Neural cell (in vitro differentiated cells): ENCODE measurements at regions not wholly inside any gene's neighbourhood (a gene's known extent, or its start where the extent isn't known, plus 50 kb on each side); places are given as distances from the start of the nearest gene placed in this dataset.

ENCODE experiments used
- H2AFZ ChIP-seq: fragments of 200-600, 300-800 bp; sonication (generic), shearing (Covaris generic); 2 replicates; pipeline ENCODE4 v1.6.0; 2014; ENCODE audit warnings: low read depth, mild to moderate bottlenecking, antibody characterized with exemption, low read length, moderate library complexity
- H3F3A ChIP-seq: fragments of 200-600 bp; shearing (Covaris generic); 2 replicates; pipeline ENCODE4 v1.6.1; 2016; ENCODE audit warnings: mild to moderate bottlenecking, moderate library complexity, mixed read lengths, antibody characterized with exemption, low read length; ENCODE audit not compliant: insufficient read depth, poor library complexity, severe bottlenecking
- H3K27ac ChIP-seq: fragments of 200-600, 300-800 bp; sonication (generic), shearing (Covaris generic); 2 replicates; pipeline ENCODE4 v1.5.1; 2014; ENCODE audit warnings: mild to moderate bottlenecking, low read length, moderate library complexity
- H3K27me3 ChIP-seq: fragments of 300-800, 200-600 bp; sonication (generic), shearing (Covaris generic); 2 replicates; pipeline ENCODE4 v1.6.0; 2014; ENCODE audit warnings: mild to moderate bottlenecking, low read depth, low read length, moderate library complexity; ENCODE audit not compliant: insufficient read depth
- H3K36me3 ChIP-seq: fragments of 300-800, 200-600 bp; sonication (generic), shearing (Covaris generic); 2 replicates; pipeline ENCODE4 v1.5.1; 2014; ENCODE audit warnings: mild to moderate bottlenecking, antibody characterized with exemption, low read length, moderate library complexity; ENCODE audit not compliant: insufficient read depth
- H3K4me2 ChIP-seq: fragments of 300-800, 200-600 bp; sonication (generic), shearing (Covaris generic); 2 replicates; pipeline ENCODE4 v1.6.0; 2014; ENCODE audit warnings: mild to moderate bottlenecking, low read length
- H3K4me3 ChIP-seq: fragments of 300-800, 200-600 bp; sonication (generic), shearing (Covaris generic); 2 replicates; pipeline ENCODE4 v1.5.1; 2014; ENCODE audit warnings: mild to moderate bottlenecking, low read length, moderate library complexity
- H3K79me2 ChIP-seq: fragments of 200-600 bp; shearing (Covaris generic); replicated peaks from 2 replicates; pipeline ENCODE4 v1.6.0; 2014; ENCODE audit warnings: mild to moderate bottlenecking, low read length, moderate library complexity; ENCODE audit not compliant: insufficient read depth
- H3K9ac ChIP-seq: fragments of 300-800, 200-600 bp; sonication (generic), shearing (Covaris generic); 2 replicates; pipeline ENCODE4 v1.6.1; 2016; ENCODE audit warnings: mild to moderate bottlenecking, low read length, mixed read lengths
- H3K9me2 ChIP-seq: fragments of 200-600 bp; shearing (Covaris generic); 2 replicates; pipeline ENCODE4 v1.6.1; 2016; ENCODE audit warnings: mild to moderate bottlenecking, low read length, mixed read lengths; ENCODE audit not compliant: insufficient read depth
- H3K9me3 ChIP-seq: fragments of 200-600, 300-800 bp; sonication (generic), shearing (Covaris generic); 2 replicates; pipeline ENCODE4 v1.6.1; 2016; ENCODE audit warnings: mild to moderate bottlenecking, mixed run types, low read length, moderate library complexity, mixed read lengths
- H4K20me1 ChIP-seq: fragments of 200-600 bp; shearing (Covaris generic); 2 replicates; pipeline ENCODE4 v1.6.1; 2016; ENCODE audit warnings: mild to moderate bottlenecking, mixed run types; ENCODE audit not compliant: insufficient read depth
- CTCF ChIP-seq: fragments of 450-650 bp; IDR thresholded peaks from 2 replicates; pipeline ENCODE4 v1.5.1; 2014; ENCODE audit warnings: antibody characterized with exemption, mild to moderate bottlenecking, moderate library complexity; ENCODE audit not compliant: poor library complexity, severe bottlenecking
- EP300 ChIP-seq: fragments of 450-650 bp; conservative IDR thresholded peaks from 2 replicates; pipeline ENCODE4 v1.6.1; 2014; ENCODE audit warnings: antibody characterized with exemption, mild to moderate bottlenecking, moderate library complexity; ENCODE audit not compliant: poor library complexity, severe bottlenecking
- EZH2 ChIP-seq: fragments of 200-600, 300-800 bp; shearing (Covaris generic), sonication (generic); IDR thresholded peaks from 2 replicates; pipeline ENCODE4 v1.6.1; 2014; ENCODE audit warnings: antibody characterized with exemption, low read length, borderline replicate concordance, mild to moderate bottlenecking; ENCODE audit not compliant: insufficient read depth, poor library complexity, severe bottlenecking
- MXI1 ChIP-seq: fragments of 450-650 bp; conservative IDR thresholded peaks from 2 replicates; pipeline ENCODE4 v1.6.1; 2014; ENCODE audit warnings: antibody characterized with exemption, mild to moderate bottlenecking; ENCODE audit not compliant: poor library complexity, severe bottlenecking
- POLR2AphosphoS5 ChIP-seq: IDR thresholded peaks from 2 replicates; pipeline ENCODE4 v1.6.1; 2012
- RAD21 ChIP-seq: fragments of 450-650 bp; conservative IDR thresholded peaks from 2 replicates; pipeline ENCODE4 v1.6.1; 2014; ENCODE audit warnings: antibody characterized with exemption, mild to moderate bottlenecking, moderate library complexity
- REST ChIP-seq: IDR thresholded peaks from 2 replicates; pipeline ENCODE4 v1.6.1; 2012; ENCODE audit warnings: borderline replicate concordance
- SMC3 ChIP-seq: fragments of 450-650 bp; conservative IDR thresholded peaks from 2 replicates; pipeline ENCODE4 v1.6.1; 2014; ENCODE audit warnings: antibody characterized with exemption, mild to moderate bottlenecking, moderate library complexity; ENCODE audit not compliant: poor library complexity
- TAF1 ChIP-seq: IDR thresholded peaks from 2 replicates; pipeline ENCODE4 v1.6.1; 2012; ENCODE audit warnings: low read depth

- Histone ChIP-seq H3K27me3 (no peaks in the 10 kb centered on the region), H3K36me3 (no peaks in the 10 kb centered on the region), H4K20me1 (no peaks in the 10 kb centered on the region), H3K9me3 (no peaks in the 10 kb centered on the region), H3K79me2 (no peaks in the 10 kb centered on the region), H3K9me2 (no peaks in the 10 kb centered on the region), H3K4me2 (no peak overlapping the region), H3K9ac (no peak overlapping the region), H2AFZ (no peak overlapping the region), H3K27ac (no peak overlapping the region), H3K4me3 (no peak overlapping the region), H3F3A (no peaks in the 10 kb centered on the region)
- TF ChIP-seq SMC3 (no peak), EP300 (no peak)
These were observed 1635.2 kb downstream of the EFNB2 start for GRCh38 chr13:104900191-104900817.

- H3K27me3 ChIP-seq, result no peaks in the 10 kb centered on the region
- H3F3A ChIP-seq, result no peaks in the 10 kb centered on the region
- no peaks in the 10 kb centered on the region for H3K36me3 ChIP-seq
- H4K20me1 ChIP-seq, result no peaks in the 10 kb centered on the region
- no peaks in the 10 kb centered on the region for H3K79me2 ChIP-seq
- H3K9me3 ChIP-seq, result no peaks in the 10 kb centered on the region
- no peak overlapping the region for H3K9ac ChIP-seq
- TF ChIP-seq CTCF, result no peak
- no peak overlapping the region for H3K4me2 ChIP-seq
- H3K9me2 ChIP-seq, result no peaks in the 10 kb centered on the region
- H2AFZ ChIP-seq, result no peak overlapping the region
- H3K27ac ChIP-seq, result no peak overlapping the region
- H3K4me3 ChIP-seq, result no peak overlapping the region
These were observed 1637.0 kb downstream of the EFNB2 start for GRCh38 chr13:104898484-104898883.

GRCh38 chr13:104895521-104895920 is 1639.9 kb downstream of the EFNB2 start:
- Histone ChIP-seq H3K36me3 (no peaks in the 10 kb centered on the region), H2AFZ (no peak overlapping the region), H3K4me3 (no peak overlapping the region), H3K79me2 (no peaks in the 10 kb centered on the region), H3K4me2 (no peak overlapping the region), H3K27ac (no peak overlapping the region), H3K9me3 (no peaks in the 10 kb centered on the region), H3K9ac (no peak overlapping the region), H3F3A (no peaks in the 10 kb centered on the region), H3K9me2 (no peaks in the 10 kb centered on the region), H4K20me1 (no peaks in the 10 kb centered on the region), H3K27me3 (no peaks in the 10 kb centered on the region)
- TF ChIP-seq EP300, result no peak
- TF ChIP-seq TAF1, result no peak
- TF ChIP-seq POLR2AphosphoS5, result no peak
- no peak for TF ChIP-seq EZH2
- TF ChIP-seq SMC3, result no peak
- TF ChIP-seq RAD21, result no peak
- TF ChIP-seq REST, result no peak
- no peak for TF ChIP-seq MXI1
- TF ChIP-seq CTCF, result no peak
